ENCODE measurements at regions not wholly inside any gene's neighbourhood (a gene's known extent, or its start where the extent isn't known, plus 50 kb on each side); places are given as distances from the start of the nearest gene placed in this dataset.

DNA sequence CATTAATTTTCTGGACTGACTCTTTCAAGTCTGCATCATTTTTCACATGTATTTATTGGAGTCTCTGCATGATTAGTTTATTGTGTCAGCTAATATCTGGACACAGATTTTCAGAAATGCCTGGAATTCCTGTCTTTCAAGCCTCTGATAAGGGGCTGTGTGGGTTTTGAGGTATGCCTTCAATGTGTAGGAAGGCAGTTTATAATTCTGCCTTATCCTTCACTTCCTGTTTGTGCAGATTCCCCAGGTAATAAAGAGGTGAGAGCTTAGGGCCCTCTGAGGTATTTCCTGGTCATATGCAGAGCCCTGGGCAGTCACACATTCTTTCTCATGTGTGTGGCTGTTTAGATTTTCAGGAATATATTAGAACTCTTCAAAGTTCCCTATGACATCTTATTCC lies 79.4 kb upstream of the PRKCQ start:
- Histone ChIP-seq H3F3A (ENCODE audit: low read depth) (no peaks in the 10 kb centered on the region), H3K36me3 (no peaks in the 10 kb centered on the region), H2AFZ (replicated peaks) (no peak overlapping the region), H3K79me2 (ENCODE audit: low read depth) (no peaks in the 10 kb centered on the region), H3K4me1 (no peaks in the 10 kb centered on the region), H3K4me2 (no peak overlapping the region), H3K9me3 (ENCODE audit: low read depth) (no peaks in the 10 kb centered on the region), H3K27ac (no peak overlapping the region), H4K20me1 (ENCODE audit: low read depth) (no peaks in the 10 kb centered on the region), H3K4me3 (no peak overlapping the region), H3K9ac (no peak overlapping the region), H3K27me3 (no peaks in the 10 kb centered on the region)
- TF ChIP-seq EZH2 (IDR thresholded peaks at IDR 0.05) = no peak
- no peak for TF ChIP-seq CTCF (IDR thresholded peaks at IDR 0.05)
- no peak for TF ChIP-seq EZH2phosphoT487 (IDR thresholded peaks at IDR 0.05)
- no peak for DNase-seq (ENCODE audit: low spot score)
- Mint-ChIP-seq H3K36me3 (no peaks in the 10 kb centered on the region), H3K4me1 (no peaks in the 10 kb centered on the region), H3K4me3 (no peak overlapping the region), H3K27me3 (ENCODE audit: insufficient read depth, low read depth) (no peaks in the 10 kb centered on the region), H3K9me3 (peaks cover 2% of the 10 kb centered on the region), H3K27ac (no peak overlapping the region)

DNA sequence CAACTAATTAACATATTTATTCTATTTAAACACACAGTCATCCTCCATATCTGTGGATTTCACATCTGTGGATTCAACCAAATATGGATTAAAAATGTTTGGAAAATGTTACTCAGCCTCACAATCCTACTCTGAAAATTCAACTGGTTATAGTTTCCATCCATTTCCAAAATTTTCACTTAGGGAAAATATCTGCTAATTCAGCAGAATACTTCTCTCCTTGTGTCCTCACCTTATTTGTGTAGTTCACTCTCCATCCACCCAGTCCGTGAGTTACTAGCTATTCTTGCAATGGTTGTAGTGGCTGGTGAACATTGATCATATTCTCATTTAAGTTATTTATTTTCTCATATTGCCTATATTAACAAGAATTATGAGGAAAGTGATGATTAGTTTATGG lies 77.6 kb upstream of the PRKCQ start:
- Mint-ChIP-seq H3K36me3 (no peaks in the 10 kb centered on the region), H3K4me3 (no peak overlapping the region), H3K4me1 (no peaks in the 10 kb centered on the region), H3K9me3 (peaks cover 2% of the 10 kb centered on the region), H3K27me3 (ENCODE audit: insufficient read depth, low read depth) (no peaks in the 10 kb centered on the region), H3K27ac (no peak overlapping the region)
- Histone ChIP-seq H4K20me1 (ENCODE audit: low read depth) (no peaks in the 10 kb centered on the region), H3K27me3 (no peaks in the 10 kb centered on the region), H3K4me1 (no peaks in the 10 kb centered on the region), H3K4me3 (no peak overlapping the region), H3K4me2 (no peak overlapping the region), H3K36me3 (no peaks in the 10 kb centered on the region), H3F3A (ENCODE audit: low read depth) (no peaks in the 10 kb centered on the region), H2AFZ (replicated peaks) (no peak overlapping the region), H3K9ac (no peak overlapping the region), H3K79me2 (ENCODE audit: low read depth) (no peaks in the 10 kb centered on the region), H3K27ac (no peak overlapping the region), H3K9me3 (ENCODE audit: low read depth) (no peaks in the 10 kb centered on the region)
- DNase-seq (ENCODE audit: low spot score) = no peak
- TF ChIP-seq CTCF (IDR thresholded peaks at IDR 0.05) (no peak), EZH2 (IDR thresholded peaks at IDR 0.05) (no peak), EZH2phosphoT487 (IDR thresholded peaks at IDR 0.05) (no peak)

GRCh38 chr10:6657196-6657595 lies 77.1 kb upstream of the PRKCQ start:
- Histone ChIP-seq H4K20me1 (ENCODE audit: low read depth) (no peaks in the 10 kb centered on the region), H3K79me2 (ENCODE audit: low read depth) (no peaks in the 10 kb centered on the region), H3K9me3 (ENCODE audit: low read depth) (no peaks in the 10 kb centered on the region), H3K27ac (no peak overlapping the region), H2AFZ (replicated peaks) (no peak overlapping the region), H3K4me2 (no peak overlapping the region), H3K9ac (no peak overlapping the region), H3K27me3 (no peaks in the 10 kb centered on the region), H3F3A (ENCODE audit: low read depth) (no peaks in the 10 kb centered on the region), H3K4me3 (no peak overlapping the region), H3K36me3 (no peaks in the 10 kb centered on the region), H3K4me1 (no peaks in the 10 kb centered on the region)
- Mint-ChIP-seq H3K9me3 (peaks cover 2% of the 10 kb centered on the region), H3K36me3 (no peaks in the 10 kb centered on the region), H3K27ac (no peak overlapping the region), H3K4me1 (no peaks in the 10 kb centered on the region), H3K4me3 (no peak overlapping the region), H3K27me3 (ENCODE audit: insufficient read depth, low read depth) (no peaks in the 10 kb centered on the region)
- TF ChIP-seq CTCF (IDR thresholded peaks at IDR 0.05) (no peak), EZH2phosphoT487 (IDR thresholded peaks at IDR 0.05) (no peak), EZH2 (IDR thresholded peaks at IDR 0.05) (no peak)
- DNase-seq (ENCODE audit: low spot score) = no peak

GRCh38 chr10:6654571-6654970 lies 74.5 kb upstream of the PRKCQ start:
- no peaks in the 10 kb centered on the region for H3K9me3 Mint-ChIP-seq
- Histone ChIP-seq H3F3A (ENCODE audit: low read depth) (no peaks in the 10 kb centered on the region), H3K27ac (no peak overlapping the region), H2AFZ (replicated peaks) (no peak overlapping the region), H3K4me3 (no peak overlapping the region), H3K79me2 (ENCODE audit: low read depth) (no peaks in the 10 kb centered on the region), H3K9ac (no peak overlapping the region), H3K9me3 (ENCODE audit: low read depth) (no peaks in the 10 kb centered on the region), H4K20me1 (ENCODE audit: low read depth) (no peaks in the 10 kb centered on the region), H3K4me1 (no peaks in the 10 kb centered on the region), H3K4me2 (no peak overlapping the region), H3K36me3 (no peaks in the 10 kb centered on the region), H3K27me3 (no peaks in the 10 kb centered on the region)
- no peaks in the 10 kb centered on the region for H3K36me3 Mint-ChIP-seq
- DNase-seq (ENCODE audit: low spot score) = no peak
- H3K4me3 Mint-ChIP-seq = no peak overlapping the region
- TF ChIP-seq EZH2phosphoT487 (IDR thresholded peaks at IDR 0.05) (no peak), EZH2 (IDR thresholded peaks at IDR 0.05) (no peak), CTCF (IDR thresholded peaks at IDR 0.05) (no peak)
- H3K4me1 Mint-ChIP-seq = no peaks in the 10 kb centered on the region
- H3K27ac Mint-ChIP-seq = no peak overlapping the region
- peaks cover 2% of the 10 kb centered on the region for H3K27me3 Mint-ChIP-seq (ENCODE audit: insufficient read depth, low read depth)

Data from neural progenitor cell (in vitro differentiated cells).